Gastroesophageal sphincter (tissue), 3 donors: ENCODE measurements at regions not wholly inside any gene's neighbourhood (a gene's known extent, or its start where the extent isn't known, plus 50 kb on each side); places are given as distances from the start of the nearest gene placed in this dataset.

Source experiments
- EP300 ChIP-seq: sonication (generic); formaldehyde crosslinking; IDR thresholded peaks from one replicate; pipeline ENCODE4 v1.6.1; 2017; ENCODE audit warnings: antibody characterized with exemption, mild to moderate bottlenecking
- POLR2A ChIP-seq, 2 donors: fragments of 450-650 bp; IDR thresholded peaks; one replicate each; pipeline ENCODE4 v1.6.1; 2017; ENCODE audit warnings: antibody characterized with exemption in 2 of 2, mild to moderate bottlenecking in 2 of 2, moderate library complexity in 1 of 2
- POLR2AphosphoS5 ChIP-seq: sonication (generic); formaldehyde crosslinking; IDR thresholded peaks from one replicate; pipeline ENCODE4 v1.6.1; 2017; ENCODE audit warnings: antibody characterized with exemption
- TF ChIP-seq, protein P1 (sequence below), 4 experiments: fragments of 200-600 bp in 2 of 4; fragments of 450-650 bp in 2 of 4; sonication (generic) in 1 of 4; IDR thresholded peaks; one replicate each; pipeline ENCODE4 v1.5.1; 2017 to 2019; ENCODE audit warnings: antibody characterized with exemption in 4 of 4, mild to moderate bottlenecking in 2 of 4, moderate library complexity in 2 of 4

DNA sequence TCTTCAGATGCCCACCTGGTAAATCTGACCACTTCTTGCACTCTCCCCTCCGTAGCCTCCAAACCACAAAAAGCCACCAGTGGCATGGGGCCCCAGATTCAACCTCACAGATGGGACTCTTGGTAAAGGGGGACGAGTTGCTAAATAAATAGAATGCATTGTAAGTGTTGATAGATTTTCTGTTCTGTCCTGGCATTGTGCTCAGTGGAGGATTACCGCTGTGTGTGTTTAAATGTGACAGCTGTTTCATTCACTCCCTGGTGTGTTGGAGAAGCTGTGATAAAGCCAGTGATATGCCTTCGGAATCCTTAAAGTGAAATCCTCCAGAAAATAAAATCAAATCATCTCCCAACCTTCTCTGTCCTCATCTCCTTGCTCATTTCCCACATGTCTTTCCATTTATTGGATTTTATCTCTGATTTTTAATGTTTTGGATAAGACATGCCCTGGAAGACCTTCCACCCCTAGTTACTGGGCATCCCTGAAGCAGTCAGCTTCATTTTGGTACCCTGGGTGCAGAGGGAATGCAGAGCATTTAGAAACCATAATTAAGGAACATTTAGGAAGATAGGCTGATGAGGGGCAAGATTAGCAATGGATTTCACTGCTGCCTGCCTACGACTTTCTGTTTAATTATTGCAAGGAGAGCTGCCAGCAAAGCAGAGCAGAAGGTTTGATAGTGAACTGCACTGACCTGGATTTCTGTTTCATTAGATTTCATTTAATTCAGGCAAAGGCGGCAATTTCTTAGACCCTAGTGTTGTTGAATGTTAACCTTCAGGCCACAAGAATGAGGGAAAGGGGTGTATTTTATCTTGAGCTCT, 460.9 kb upstream of the KIRREL3 start:
- TF ChIP-seq, protein P1, sequence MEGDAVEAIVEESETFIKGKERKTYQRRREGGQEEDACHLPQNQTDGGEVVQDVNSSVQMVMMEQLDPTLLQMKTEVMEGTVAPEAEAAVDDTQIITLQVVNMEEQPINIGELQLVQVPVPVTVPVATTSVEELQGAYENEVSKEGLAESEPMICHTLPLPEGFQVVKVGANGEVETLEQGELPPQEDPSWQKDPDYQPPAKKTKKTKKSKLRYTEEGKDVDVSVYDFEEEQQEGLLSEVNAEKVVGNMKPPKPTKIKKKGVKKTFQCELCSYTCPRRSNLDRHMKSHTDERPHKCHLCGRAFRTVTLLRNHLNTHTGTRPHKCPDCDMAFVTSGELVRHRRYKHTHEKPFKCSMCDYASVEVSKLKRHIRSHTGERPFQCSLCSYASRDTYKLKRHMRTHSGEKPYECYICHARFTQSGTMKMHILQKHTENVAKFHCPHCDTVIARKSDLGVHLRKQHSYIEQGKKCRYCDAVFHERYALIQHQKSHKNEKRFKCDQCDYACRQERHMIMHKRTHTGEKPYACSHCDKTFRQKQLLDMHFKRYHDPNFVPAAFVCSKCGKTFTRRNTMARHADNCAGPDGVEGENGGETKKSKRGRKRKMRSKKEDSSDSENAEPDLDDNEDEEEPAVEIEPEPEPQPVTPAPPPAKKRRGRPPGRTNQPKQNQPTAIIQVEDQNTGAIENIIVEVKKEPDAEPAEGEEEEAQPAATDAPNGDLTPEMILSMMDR (IDR thresholded peaks at IDR 0.05): no peak
- TF ChIP-seq POLR2A (IDR thresholded peaks at IDR 0.05): no peak
- TF ChIP-seq POLR2AphosphoS5: no peak
- no peak for TF ChIP-seq EP300
